22Rv1 (cell line): ENCODE measurements at regions not wholly inside any gene's neighbourhood (a gene's known extent, or its start where the extent isn't known, plus 50 kb on each side); places are given as distances from the start of the nearest gene placed in this dataset.

Experiments
- H3K27ac ChIP-seq: fragments of 450-650 bp; 2 replicates; pipeline ENCODE4 v1.5.1; 2017
- ZFX ChIP-seq: fragments of 450-650 bp; IDR thresholded peaks from 2 replicates; pipeline ENCODE4 v1.6.1; 2017; ENCODE audit warnings: antibody characterized with exemption, borderline replicate concordance
- TF ChIP-seq, protein P1 (sequence below): fragments of 450-650 bp; IDR thresholded peaks from 2 replicates; pipeline ENCODE4 v1.5.1; 2017; ENCODE audit warnings: mild to moderate bottlenecking

DNA sequence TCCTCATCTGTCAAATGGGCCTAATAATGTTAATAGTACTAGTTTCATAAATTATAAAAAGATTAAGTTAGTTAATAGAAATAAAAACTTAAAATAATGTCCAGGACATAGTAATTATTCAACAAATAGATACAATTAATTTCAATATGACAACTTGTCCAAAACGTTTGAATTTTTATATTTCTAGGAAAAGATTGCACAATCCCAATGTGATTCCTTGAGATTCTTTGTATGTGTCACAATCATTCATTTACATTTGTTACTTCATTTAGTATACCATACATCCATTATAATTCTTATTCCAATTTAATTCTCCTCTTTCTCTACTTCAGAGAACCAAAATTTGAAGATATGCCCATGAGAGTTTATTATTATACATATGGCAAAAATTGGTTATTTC lies 554.2 kb downstream of the GABRG1 start:
- H3K27ac ChIP-seq = no peak overlapping the region
- TF ChIP-seq, protein P1, sequence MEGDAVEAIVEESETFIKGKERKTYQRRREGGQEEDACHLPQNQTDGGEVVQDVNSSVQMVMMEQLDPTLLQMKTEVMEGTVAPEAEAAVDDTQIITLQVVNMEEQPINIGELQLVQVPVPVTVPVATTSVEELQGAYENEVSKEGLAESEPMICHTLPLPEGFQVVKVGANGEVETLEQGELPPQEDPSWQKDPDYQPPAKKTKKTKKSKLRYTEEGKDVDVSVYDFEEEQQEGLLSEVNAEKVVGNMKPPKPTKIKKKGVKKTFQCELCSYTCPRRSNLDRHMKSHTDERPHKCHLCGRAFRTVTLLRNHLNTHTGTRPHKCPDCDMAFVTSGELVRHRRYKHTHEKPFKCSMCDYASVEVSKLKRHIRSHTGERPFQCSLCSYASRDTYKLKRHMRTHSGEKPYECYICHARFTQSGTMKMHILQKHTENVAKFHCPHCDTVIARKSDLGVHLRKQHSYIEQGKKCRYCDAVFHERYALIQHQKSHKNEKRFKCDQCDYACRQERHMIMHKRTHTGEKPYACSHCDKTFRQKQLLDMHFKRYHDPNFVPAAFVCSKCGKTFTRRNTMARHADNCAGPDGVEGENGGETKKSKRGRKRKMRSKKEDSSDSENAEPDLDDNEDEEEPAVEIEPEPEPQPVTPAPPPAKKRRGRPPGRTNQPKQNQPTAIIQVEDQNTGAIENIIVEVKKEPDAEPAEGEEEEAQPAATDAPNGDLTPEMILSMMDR = no peak
- TF ChIP-seq ZFX = no peak

DNA sequence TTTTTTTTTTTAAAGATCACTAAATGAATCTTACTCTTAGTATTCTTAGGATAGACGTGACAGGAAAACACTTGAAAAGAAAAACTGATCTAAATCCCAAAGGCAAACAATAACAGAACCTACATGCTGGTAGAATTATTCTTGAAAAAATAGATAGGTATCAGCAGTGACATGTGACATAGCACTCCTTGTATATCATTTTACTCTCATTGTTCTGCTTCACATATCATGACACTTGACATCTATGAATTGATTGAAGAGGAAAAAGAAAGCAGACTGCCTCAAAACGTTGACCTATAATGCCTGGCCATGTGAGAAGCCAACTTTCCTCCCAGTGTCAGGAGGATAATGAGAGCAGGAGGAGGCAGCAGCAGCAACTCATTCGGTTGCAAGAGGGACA lies 555.2 kb downstream of the GABRG1 start:
- no peak overlapping the region for H3K27ac ChIP-seq
- no peak for TF ChIP-seq ZFX
- TF ChIP-seq, protein P1 = no peak

- no peak for TF ChIP-seq ZFX
- TF ChIP-seq, protein P1 = no peak
- no peak overlapping the region for H3K27ac ChIP-seq
These were observed 556.8 kb downstream of the GABRG1 start for GRCh38 chr4:45566896-45567603.

GRCh38 chr4:45554423-45554822 lies 569.4 kb downstream of the GABRG1 start:
- TF ChIP-seq, protein P1 = no peak
- TF ChIP-seq ZFX = no peak
- no peak overlapping the region for H3K27ac ChIP-seq

DNA sequence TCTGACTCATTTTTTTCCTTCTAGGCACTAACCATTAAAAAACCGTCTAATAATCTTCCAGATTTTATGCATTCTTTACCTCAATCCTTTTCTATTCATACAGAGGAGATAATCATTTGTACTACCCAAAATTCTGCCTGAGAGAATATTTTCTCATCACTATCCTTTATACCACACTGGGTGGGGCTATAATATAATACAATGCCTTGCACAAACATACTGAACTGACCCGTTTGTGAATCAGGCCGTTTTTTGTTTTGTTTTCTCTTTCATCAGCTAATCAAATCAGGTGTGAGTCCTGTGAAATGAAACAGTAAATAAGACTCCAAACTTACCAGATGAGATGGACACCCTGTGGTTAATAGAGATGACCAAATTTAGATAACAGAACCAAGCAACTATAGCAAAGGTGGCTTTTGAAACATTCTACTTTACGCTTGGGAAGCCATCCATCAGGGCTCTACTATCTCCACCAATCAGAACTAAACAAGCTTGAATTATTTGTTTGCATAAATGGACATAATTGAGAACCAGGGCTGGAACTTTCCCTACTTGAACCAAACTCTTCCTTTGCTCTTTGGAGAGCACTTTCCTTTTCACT lies 573.0 kb downstream of the GABRG1 start:
- H3K27ac ChIP-seq = no peak overlapping the region
- TF ChIP-seq ZFX = no peak
- TF ChIP-seq, protein P1 = peak; percentile 34

DNA sequence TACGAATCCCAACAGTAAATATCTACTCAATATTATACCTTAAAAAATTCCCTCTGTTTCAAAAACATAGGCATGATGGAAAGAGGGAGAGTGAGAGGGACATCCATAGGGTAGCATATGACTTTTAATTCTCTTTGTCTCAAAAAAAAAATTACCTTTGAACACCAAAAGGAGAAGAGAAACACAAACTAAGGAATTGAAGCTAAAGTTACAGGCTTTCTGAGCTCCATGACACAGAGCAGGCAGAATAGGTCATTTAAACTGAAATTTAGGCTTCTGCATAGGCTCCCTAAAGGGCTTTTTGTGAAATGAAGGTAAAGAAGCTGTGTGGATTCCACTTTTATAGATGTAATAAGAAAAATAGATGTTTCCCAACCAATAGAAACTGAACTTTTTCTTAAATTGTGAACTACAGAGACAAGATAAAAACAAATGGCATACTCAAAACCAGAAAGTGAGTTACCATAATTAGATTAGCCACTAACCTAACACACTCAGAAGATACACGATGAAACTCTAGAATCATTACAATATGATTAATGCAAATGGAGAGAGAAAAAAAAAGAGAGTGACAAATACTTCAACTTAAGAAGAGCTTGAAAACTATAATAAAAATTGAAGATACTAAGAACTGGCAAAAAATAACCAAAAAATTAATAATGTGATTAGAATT lies 584.6 kb downstream of the GABRG1 start:
- TF ChIP-seq, protein P1 = no peak
- TF ChIP-seq ZFX = no peak
- H3K27ac ChIP-seq = no peak overlapping the region

DNA sequence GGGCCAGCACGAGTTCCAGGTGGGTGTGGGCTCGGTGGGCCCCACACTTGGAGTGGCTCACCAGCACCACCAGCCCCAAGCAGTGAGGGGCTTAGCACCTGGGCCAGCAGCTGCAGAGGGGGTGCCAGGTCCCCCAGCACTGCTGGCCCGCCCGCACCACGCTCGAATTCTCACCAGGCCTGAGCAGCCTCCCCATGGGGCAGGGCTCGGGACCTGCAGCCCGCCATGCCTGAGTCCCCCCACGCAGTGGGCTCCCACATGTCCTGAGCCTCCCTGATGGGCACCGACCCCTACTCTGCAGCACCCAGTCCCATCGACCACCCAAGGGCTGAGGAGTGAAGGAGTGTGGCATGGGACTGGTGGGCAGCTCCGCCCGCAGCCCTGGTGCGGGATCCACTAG lies 593.4 kb downstream of the GABRG1 start:
- no peak overlapping the region for H3K27ac ChIP-seq
- TF ChIP-seq, protein P1 = no peak
- TF ChIP-seq ZFX = no peak
